ENCODE measurements at regions not wholly inside any gene's neighbourhood (a gene's known extent, or its start where the extent isn't known, plus 50 kb on each side); places are given as distances from the start of the nearest gene placed in this dataset.

DNA sequence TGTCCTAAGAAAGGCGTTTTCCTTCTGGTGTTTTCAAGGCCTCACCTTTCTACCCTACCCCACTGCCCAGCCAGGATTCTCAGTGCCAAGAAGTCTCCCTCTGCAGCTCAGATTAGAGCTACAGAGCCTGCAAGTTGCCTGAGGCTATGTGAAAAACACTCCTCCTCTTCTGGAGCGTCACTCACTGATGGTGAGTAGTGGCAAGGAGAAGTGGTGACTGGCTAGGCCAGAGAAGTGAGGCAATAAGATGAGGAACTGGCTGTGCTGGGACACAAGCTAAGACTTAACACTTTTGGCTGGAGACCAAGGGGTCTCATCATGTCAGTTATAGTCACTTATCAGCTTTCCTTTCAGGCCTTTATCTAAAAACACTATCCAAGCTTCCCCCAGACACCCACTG is 86.7 kb upstream of the PRKAR2B start:
- peak; percentile 4 for DNase-seq

DNA sequence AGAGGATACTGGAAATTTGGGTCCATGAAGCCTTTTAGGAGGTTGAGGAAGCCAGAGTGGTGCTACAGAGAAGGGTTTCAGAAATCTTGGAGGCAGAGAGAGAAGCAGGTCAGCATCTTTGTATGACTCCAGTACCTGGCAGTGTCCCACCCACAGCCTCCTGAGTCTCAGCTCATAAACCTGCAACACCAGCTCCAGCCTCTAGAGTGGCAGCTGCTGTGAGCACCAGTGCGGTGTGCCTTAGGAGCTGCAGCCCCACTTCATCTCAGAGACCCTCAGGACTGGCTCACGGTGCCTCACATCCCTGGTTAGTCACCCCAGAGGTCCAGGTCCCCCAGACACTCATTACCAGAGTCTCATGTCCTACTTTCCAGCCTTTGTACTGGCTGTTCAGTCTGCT is 84.8 kb upstream of the PRKAR2B start:
- peak; percentile 7 for DNase-seq

DNA sequence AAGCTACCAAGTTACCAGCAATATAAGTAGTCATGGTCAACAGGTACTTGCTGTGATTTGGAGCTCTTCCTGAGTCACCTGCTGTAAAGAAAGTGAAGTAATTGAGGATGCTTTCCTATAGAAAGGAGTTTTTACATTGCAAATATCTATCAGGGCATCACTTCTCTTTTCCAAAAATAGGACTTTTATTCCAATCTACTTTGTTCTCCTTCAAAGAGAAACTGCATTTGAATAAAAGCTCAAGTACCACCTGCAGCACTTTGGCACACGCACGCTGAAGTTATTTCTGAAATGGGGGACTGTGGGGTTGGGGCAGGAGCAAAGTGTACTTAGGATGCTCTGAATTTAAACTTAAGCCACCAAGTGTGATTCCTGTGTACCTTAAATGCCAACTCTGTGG is 81.8 kb upstream of the PRKAR2B start:
- DNase-seq: no peak

DNA sequence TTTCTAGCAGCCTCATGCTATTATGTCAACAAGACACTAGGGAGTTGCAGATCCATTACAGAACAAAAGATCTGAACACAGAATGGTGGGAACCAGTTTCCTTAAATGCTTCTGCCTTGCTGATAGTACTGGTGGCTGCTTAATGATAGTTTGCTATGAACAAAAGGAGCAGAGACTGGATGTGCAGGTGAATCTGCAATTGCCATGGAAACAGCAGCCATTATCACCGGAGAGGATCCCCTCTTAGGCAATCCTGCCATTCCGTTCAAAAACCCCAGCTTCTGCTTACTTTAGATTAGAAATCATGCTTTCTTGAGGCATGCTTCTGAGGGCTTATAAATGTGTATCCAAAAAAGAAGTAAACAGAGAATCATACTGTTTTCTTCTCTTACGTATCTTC is 80.0 kb upstream of the PRKAR2B start:
- DNase-seq: no peak

DNA sequence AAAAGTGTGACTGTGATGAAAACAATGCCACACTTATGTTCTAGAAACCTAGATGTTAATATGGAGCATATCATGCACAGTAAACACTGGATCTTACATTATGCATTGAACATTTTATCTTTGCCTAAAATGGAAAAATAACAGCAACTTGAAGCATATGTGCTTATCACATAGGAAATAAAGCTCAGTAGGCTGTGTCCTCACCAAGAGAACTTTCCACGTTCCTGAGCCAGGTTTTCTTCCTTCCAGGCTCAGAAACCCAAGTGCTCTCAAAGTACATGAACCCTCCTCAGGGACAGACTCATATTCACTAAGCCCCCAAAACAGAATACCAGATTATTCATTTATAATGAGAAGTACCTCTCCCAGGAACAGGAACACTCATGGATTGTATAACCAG is 79.4 kb upstream of the PRKAR2B start:
- DNase-seq: no peak

DNA sequence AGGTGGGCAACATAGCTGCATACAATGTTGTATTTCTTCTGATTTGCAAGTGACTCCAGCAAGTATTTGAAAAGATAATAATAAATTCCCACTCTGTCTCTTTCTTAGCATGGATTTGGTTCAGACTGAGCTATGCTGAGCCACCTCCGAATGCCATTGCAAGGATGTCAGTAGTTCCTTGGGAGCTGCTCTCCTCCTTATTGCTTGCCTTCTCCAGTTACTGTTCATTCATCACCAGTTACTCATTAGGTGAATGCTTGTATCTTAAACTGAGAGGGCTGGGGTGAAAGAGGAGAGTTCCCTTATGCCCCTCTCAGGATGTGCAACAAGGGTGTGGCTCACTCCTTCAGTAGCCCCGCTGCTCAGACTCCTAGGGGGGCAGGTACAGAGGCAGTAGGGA is 78.4 kb upstream of the PRKAR2B start:
- DNase-seq: no peak

DNA sequence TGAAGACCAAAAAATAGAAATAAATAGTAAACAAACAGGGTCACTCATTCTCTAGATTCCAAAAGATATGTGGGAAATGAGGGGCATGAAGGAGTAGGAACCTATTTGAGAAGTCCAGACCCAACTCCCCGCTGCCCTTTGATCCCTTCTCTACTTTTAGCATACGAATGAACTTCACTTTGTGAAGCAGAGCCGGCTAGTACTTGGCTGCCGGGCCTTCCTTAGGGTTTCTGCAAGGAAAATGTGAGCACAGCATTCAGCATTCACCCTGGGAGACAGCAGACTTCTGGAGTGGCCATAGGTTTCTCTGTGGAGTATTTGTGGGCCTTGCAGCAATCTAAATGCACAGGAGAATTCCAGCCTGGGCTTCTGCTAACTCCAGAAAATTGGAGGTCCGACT is 76.3 kb upstream of the PRKAR2B start:
- DNase-seq: no peak

DNA sequence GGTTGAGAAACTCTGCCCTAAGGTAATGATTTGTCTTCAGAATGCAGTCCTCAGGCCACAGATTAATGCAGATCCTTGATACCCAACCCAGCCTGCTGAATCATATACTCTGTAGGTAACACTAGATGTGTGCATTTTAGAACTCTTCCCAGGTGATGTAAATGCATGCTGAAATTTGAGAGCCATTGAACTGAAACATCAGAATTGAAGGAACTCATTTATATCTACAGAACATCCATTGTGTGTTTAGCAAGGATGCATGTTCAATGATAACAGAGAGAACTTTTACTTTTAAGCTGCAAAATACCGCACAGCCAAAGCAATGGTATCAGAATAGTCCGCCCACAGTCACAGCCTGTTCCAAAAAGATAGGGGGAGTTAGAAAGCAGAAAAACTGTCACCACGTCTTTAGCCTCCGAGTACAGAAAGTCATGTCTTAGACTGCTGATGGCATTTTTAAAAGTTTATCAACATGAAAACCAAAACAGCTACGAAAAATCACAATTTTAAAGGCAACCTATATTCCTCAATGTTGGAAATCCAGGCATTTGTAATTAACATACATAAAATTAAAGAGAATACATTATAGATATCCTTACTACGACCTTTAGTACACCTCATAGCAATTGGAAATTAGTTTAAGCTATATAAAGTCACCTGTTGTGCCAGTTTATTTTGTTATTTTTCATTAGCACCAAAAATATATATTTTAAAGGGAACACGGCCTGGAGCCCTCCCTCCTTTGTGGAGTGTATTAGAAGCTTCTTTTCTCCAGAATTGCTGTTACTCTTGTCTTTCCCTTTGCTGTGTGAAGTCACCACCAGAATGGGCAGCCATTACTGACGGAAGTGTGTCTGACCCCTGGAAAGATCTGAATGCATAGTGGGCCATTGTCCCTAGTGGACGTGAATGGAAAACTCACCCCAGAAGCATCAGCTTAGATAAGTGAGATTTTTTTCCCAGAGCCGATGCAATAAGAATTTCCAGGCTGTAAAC is 65.8 kb upstream of the PRKAR2B start:
- DNase-seq: no peak

DNA sequence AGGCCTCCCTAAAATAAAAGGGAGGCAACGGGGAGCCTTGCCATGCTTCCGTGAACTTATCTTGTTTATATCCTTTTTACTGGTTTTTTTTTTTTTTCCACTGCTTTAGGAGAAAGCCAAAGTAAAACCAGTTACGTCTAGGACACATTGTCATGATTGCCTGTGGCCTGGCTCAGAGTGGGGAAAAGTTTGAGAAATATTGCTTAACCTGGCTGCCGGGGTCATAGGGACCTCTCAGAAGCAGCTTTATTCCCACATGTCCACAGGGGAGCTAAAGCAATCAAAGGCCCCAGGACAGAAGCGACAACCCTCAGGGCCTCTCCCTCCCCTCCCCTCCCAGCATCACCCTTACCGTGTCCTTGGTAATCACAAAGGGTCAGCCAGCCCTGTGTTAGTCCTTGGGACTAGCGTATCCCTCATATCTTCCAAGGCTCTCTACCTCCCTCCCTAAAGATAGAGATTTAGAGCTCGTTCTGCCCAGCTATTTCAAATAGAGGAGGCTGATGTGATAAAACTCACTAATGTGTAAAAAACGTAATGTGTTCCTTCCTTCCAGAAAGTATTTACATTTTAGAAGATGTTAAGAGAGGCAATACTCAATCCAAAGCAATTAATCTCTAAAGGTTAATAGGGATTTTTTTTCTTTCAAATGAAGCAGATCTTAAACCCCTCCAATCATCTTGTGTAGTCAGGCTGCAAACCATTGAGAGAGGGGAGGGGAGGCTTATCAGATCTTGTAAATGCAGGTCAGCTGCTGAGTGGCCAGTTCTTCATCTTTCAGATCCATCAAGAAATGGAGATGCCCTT is 64.8 kb upstream of the PRKAR2B start:
- DNase-seq: no peak

DNA sequence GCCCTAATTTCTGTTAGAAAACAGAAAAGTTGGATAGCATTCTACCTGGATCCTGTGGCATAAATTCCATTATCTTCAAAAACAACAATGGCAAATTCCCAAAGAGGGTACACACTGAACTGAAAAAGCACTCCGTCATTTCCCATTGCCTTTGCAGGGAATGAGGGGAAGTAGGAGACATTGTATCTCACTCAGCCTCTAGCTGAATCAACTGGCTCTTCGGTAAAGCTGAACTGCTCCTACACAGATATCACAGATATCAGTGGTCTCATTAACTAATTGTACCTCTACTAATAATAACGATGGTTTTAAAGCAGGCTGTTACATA is 64.2 kb upstream of the PRKAR2B start:
- no peak for DNase-seq

DNA sequence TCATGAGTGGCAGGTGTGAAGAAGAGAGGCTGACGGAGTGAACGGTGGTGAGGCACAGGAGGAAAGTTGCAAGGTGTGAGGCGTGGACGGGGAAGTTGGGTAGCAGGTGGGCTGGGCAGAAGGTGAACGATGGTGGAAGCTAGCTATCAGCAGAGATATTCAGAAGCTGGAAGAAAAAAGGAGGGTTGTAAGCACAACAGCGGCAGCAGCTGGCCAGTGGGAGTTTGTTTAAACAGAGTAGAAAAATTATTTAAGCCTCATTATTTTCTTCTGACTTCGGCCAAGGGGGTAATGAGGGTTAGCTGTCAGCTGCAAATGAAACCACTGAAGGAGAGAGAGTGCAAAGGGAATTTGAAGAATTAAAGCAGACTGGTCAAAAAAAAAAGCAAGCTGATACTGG is 62.1 kb upstream of the PRKAR2B start:
- no peak for DNase-seq

DNA sequence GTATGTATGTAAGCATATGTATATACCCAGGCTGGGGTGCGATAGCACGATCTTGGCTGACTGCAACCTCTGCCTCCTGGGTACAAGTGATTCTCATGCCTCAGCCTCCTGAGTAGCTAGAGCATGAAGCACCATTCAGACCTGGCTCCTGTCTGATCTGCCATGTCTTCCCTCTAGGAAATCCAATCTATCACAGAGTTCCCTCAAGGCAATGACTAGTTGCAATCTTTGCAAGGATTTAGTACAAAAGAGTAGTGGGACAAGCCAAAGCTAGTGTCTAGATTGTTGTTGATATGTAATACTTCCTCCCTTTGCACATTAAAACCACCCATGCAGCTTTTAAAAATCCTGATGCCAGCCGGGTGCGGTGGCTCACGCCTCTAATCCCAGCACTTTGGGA is 60.5 kb upstream of the PRKAR2B start:
- no peak for DNase-seq

DNA sequence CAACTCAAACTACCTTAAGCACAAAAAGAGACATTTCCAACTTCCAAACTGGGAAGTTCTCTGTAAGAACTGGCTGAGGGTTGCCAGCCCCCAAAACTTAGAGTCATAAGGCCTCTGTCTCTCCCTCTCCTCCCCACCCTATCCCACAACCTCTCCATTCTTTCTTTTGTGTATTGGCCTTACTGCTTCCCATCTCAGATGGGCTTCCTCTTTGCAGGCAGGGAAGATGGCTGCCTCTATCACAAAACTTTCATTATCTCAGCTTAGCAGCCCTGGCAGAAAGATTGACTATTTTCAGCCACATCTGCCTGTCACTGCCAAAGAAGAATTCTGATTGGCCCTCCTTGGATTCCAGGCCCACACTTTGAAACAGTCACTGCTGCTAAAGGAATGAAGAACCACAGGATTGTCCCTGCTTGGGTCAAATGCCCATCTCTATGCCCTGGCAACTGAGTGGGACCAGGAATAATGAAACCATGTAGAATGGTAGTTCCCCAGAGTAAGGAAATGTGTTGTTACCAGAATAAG is 58.0 kb upstream of the PRKAR2B start:
- DNase-seq: no peak

DNA sequence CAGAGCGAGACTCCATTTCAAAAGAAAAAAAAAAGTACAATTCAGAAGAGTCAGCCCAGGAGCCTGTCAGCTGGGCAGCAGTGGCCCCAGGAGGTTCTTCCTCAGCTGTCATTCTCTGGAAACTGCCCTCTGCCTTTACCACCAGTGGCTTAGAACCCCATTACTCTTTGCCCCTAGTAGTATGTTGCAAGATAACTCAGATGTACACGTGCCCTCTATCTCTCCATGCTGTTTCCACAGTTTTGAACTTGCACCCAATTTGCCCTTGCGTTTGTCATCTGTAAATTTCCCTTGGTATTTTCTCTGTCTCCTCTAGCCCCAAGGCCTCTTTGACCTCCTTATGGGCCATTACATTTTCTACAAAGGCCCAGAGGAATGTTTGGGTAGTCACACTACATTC is 56.7 kb upstream of the PRKAR2B start:
- DNase-seq: no peak

DNA sequence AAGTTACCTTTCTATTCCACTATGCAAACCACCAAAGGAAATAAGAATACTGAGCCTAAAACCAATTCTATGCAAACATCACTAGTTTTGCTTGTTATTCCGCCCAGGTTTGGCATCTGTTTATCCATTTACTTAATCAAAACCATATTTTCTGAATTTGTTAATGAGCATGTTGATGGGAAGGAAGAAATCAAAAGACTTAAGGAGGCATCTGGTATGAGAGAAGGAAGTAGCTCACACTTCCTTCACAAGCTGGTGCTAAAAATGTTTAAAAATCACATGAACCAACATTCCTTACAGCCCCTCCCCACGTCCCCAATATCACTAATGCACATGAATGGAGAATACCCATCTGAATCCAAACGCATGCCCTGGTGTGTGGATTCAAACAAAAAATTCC is 52.0 kb upstream of the PRKAR2B start:
- DNase-seq: no peak

Measured in CD4-positive, alpha-beta T cell treated with Interleukin-4 for 4 hours (primary cell).